Testis (tissue), 2 donors: ENCODE measurements at regions not wholly inside any gene's neighbourhood (a gene's known extent, or its start where the extent isn't known, plus 50 kb on each side); places are given as distances from the start of the nearest gene placed in this dataset.

Source experiments
- POLR2A ChIP-seq: fragments of 450-650 bp; IDR thresholded peaks from one replicate; pipeline ENCODE4 v1.6.1; 2017; ENCODE audit warnings: antibody characterized with exemption, mild to moderate bottlenecking, moderate library complexity
- TF ChIP-seq, protein P1 (sequence below), 3 experiments: fragments of 450-650 bp in 2 of 3; fragments of 200-600 bp in 1 of 3; sonication (generic) in 1 of 3; IDR thresholded peaks; one replicate each; pipeline ENCODE4 v1.5.1; 2016 to 2019; ENCODE audit warnings: antibody characterized with exemption in 3 of 3, mild to moderate bottlenecking in 2 of 3, moderate library complexity in 1 of 3

GRCh38 chr7:24503506-24503905 is 69.7 kb upstream of the PALS2 start:
- TF ChIP-seq, protein P1, sequence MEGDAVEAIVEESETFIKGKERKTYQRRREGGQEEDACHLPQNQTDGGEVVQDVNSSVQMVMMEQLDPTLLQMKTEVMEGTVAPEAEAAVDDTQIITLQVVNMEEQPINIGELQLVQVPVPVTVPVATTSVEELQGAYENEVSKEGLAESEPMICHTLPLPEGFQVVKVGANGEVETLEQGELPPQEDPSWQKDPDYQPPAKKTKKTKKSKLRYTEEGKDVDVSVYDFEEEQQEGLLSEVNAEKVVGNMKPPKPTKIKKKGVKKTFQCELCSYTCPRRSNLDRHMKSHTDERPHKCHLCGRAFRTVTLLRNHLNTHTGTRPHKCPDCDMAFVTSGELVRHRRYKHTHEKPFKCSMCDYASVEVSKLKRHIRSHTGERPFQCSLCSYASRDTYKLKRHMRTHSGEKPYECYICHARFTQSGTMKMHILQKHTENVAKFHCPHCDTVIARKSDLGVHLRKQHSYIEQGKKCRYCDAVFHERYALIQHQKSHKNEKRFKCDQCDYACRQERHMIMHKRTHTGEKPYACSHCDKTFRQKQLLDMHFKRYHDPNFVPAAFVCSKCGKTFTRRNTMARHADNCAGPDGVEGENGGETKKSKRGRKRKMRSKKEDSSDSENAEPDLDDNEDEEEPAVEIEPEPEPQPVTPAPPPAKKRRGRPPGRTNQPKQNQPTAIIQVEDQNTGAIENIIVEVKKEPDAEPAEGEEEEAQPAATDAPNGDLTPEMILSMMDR (IDR thresholded peaks at IDR 0.05), result no peak
- no peak for TF ChIP-seq POLR2A
